HEK293 (cell line): ENCODE measurements at regions not wholly inside any gene's neighbourhood (a gene's known extent, or its start where the extent isn't known, plus 50 kb on each side); places are given as distances from the start of the nearest gene placed in this dataset.

Source experiments
- CTCF ChIP-seq: fragments of 450-650 bp; formaldehyde crosslinking; IDR thresholded peaks from 2 replicates; pipeline ENCODE4 v1.5.1; 2016; ENCODE audit warnings: missing biosample characterization, missing genetic modification characterization
- MZF1 ChIP-seq: fragments of 450-650 bp; formaldehyde crosslinking; IDR thresholded peaks from 2 replicates; pipeline ENCODE4 v1.5.1; 2017; ENCODE audit warnings: missing biosample characterization, missing genetic modification characterization, borderline replicate concordance
- YY1 ChIP-seq: fragments of 450-650 bp; formaldehyde crosslinking; IDR thresholded peaks from 2 replicates; pipeline ENCODE4 v1.5.1; 2018; ENCODE audit warnings: missing biosample characterization, missing genetic modification characterization
- ZBTB10 ChIP-seq: fragments of 450-650 bp; formaldehyde crosslinking; IDR thresholded peaks from 2 replicates; pipeline ENCODE4 v1.5.1; 2016; ENCODE audit warnings: missing biosample characterization, missing genetic modification characterization
- ZBTB17 ChIP-seq: fragments of 450-650 bp; formaldehyde crosslinking; IDR thresholded peaks from 2 replicates; pipeline ENCODE4 v1.5.1; 2016; ENCODE audit warnings: missing biosample characterization, missing genetic modification characterization
- ZNF155 ChIP-seq: fragments of 450-650 bp; formaldehyde crosslinking; IDR thresholded peaks from 2 replicates; pipeline ENCODE4 v1.5.1; 2016; ENCODE audit warnings: missing biosample characterization, missing genetic modification characterization
- ZNF174 ChIP-seq: fragments of 450-650 bp; formaldehyde crosslinking; IDR thresholded peaks from 2 replicates; pipeline ENCODE4 v1.5.0; 2017; ENCODE audit warnings: missing biosample characterization, mild to moderate bottlenecking, missing genetic modification characterization
- ZNF23 ChIP-seq: fragments of 450-650 bp; formaldehyde crosslinking; IDR thresholded peaks from 2 replicates; pipeline ENCODE4 v1.5.1; 2016; ENCODE audit warnings: missing biosample characterization, missing genetic modification characterization, borderline replicate concordance
- ZNF280D ChIP-seq: fragments of 450-650 bp; formaldehyde crosslinking; IDR thresholded peaks from 2 replicates; pipeline ENCODE4 v1.5.1; 2016; ENCODE audit warnings: missing biosample characterization, missing genetic modification characterization
- ZNF623 ChIP-seq: fragments of 450-650 bp; formaldehyde crosslinking; IDR thresholded peaks from 2 replicates; pipeline ENCODE4 v1.5.1; 2016; ENCODE audit warnings: missing biosample characterization, missing genetic modification characterization
- ZNF76 ChIP-seq: fragments of 450-650 bp; formaldehyde crosslinking; IDR thresholded peaks from 2 replicates; pipeline ENCODE4; 2016; ENCODE audit warnings: low read depth, missing biosample characterization, missing genetic modification characterization, borderline replicate concordance

- TF ChIP-seq ZNF155 (tag by site-specific recombination) (no peak), ZNF280D (tag by site-specific recombination) (no peak), ZBTB17 (tag by site-specific recombination) (no peak), CTCF (tag by site-specific recombination) (no peak), ZNF76 (tag by site-specific recombination) (no peak), MZF1 (tag by site-specific recombination) (no peak), YY1 (tag by site-specific recombination) (no peak), ZBTB10 (tag by site-specific recombination) (no peak), ZNF174 (tag by site-specific recombination) (no peak), ZNF623 (tag by site-specific recombination) (no peak), ZNF23 (tag by site-specific recombination) (no peak)
These were observed 177.6 kb upstream of the FBXL7 start for GRCh38 chr5:15322421-15322820.
